Heart left ventricle (tissue), 13 donors: ENCODE measurements at regions not wholly inside any gene's neighbourhood (a gene's known extent, or its start where the extent isn't known, plus 50 kb on each side); places are given as distances from the start of the nearest gene placed in this dataset.
"Not testable (repeated sequence)": the region's sequence is repeated elsewhere in the genome, so short reads cannot be mapped to it uniquely, and the experiment has no call there.

ENCODE experiments used
- CTCF ChIP-seq, 12 donors: fragments of 200-600 bp; sonication (generic) in 4 of 12; IDR thresholded peaks; one replicate each; pipeline versions ENCODE4 v1.5.0 to v1.8.0; 2018 to 2022; ENCODE audit warnings: antibody characterized with exemption in 12 of 12, mild to moderate bottlenecking in 5 of 12
- POLR2A ChIP-seq, 2 donors: fragments of 450-650 bp; IDR thresholded peaks; one replicate each; pipeline ENCODE4 v1.6.1; 2017; ENCODE audit warnings: antibody characterized with exemption in 2 of 2, mild to moderate bottlenecking in 2 of 2, moderate library complexity in 2 of 2
- donor health status: ischemic (EF 13 %, LVEDD 7.1; RV severe dilation, severe dysfunction).
- donor health status: DM: no; HTN: yes; CAD: no.
- donor health status: DM: no; HTN: no; CAD: no.
- donor health status: ischemic (EF 25% LVEDD 6.9; RV normal size, moderate dysfunction).
- donor health status: ischemic (EF 25% LVEDD 5.7; RV mildly dilated, moderate dysfunction).
- donor health status: ischemic (EF 35%, LVEDD 5.7; RV mildly dilated, moderate dysfunction).
- donor health status: nonischemic (EF 11% LVEDD 7.7; RV severe dilation, severe dysfunction).
- donor health status: DM: yes; HTN: yes; CAD: no.
- donor health status: PGD.
- donor health status: ischemic (EF 29% LVEDD 5.4; RV normal size, mild dysfunction).
- donor health status: nonischemic (EF 23%, LVEDD 6.1; RV moderate dilation, normal function).

- TF ChIP-seq CTCF, POLR2A (IDR thresholded peaks at IDR 0.05): not testable (repeated sequence)
Observed at GRCh38 chr2:111311568-111311967, 190.9 kb downstream of the BCL2L11 start.
